H1 (cell line): ENCODE measurements at regions not wholly inside any gene's neighbourhood (a gene's known extent, or its start where the extent isn't known, plus 50 kb on each side); places are given as distances from the start of the nearest gene placed in this dataset.

Source experiments
- CTCF ChIA-PET: fragments of 300-600 bp; sonication (Branson Sonifier 250); formaldehyde crosslinking; loops from one replicate; lab custom pipeline; 2021; ENCODE audit not compliant: partially characterized antibody; lab: Charles Lee
- POLR2A ChIA-PET: fragments of 300-600 bp; sonication (Branson Sonifier 250); formaldehyde crosslinking; loops from one replicate; lab custom pipeline; 2021; ENCODE audit warnings: inconsistent platforms; ENCODE audit not compliant: partially characterized antibody; lab: Charles Lee
- DNase-seq, 2 experiments: peaks; one replicate each; pipeline versions ENCODE4 v3.0.0 to v3.0.0-alpha.2; 2010 to 2022; ENCODE audit warnings: low spot score in 2 of 2, low read depth in 1 of 2, mixed read lengths in 1 of 2
- FAIRE-seq: peaks from 2 replicates; lab custom pipeline; 2011; peaks lifted over from hg19 to GRCh38; lab: Jason Lieb, UNC
- H2AFZ ChIP-seq: 2 replicates; pipeline ENCODE4 v1.8.1; 2012; ENCODE audit warnings: low read length, inconsistent platforms
- H2AK5ac ChIP-seq: 2 replicates; pipeline ENCODE4 v1.6.1; 2013; ENCODE audit warnings: low read depth, low read length
- H2BK120ac ChIP-seq: replicated peaks from 2 replicates; pipeline ENCODE3; 2013; ENCODE audit warnings: low read depth, low read length, inconsistent platforms
- H2BK12ac ChIP-seq: 2 replicates; pipeline ENCODE4 v1.6.1; 2013; ENCODE audit warnings: low read depth, low read length
- H2BK15ac ChIP-seq: 2 replicates; pipeline ENCODE4 v1.6.1; 2013; ENCODE audit warnings: low read length
- H2BK20ac ChIP-seq: 2 replicates; pipeline ENCODE4 v1.6.1; 2013; ENCODE audit warnings: low read length
- H2BK5ac ChIP-seq: 2 replicates; pipeline ENCODE4 v1.6.1; 2013; ENCODE audit warnings: low read depth, low read length
- H3K14ac ChIP-seq: 2 replicates; pipeline ENCODE4 v1.6.1; 2013; ENCODE audit warnings: inconsistent platforms; ENCODE audit not compliant: insufficient read length
- H3K18ac ChIP-seq: 2 replicates; pipeline ENCODE4 v1.6.1; 2013; ENCODE audit warnings: low read length; ENCODE audit errors: extremely low read depth
- H3K23ac ChIP-seq: 2 replicates; pipeline ENCODE4 v1.6.1; 2013; ENCODE audit warnings: inconsistent platforms; ENCODE audit not compliant: insufficient read length
- H3K23me2 ChIP-seq: 2 replicates; pipeline ENCODE4 v1.6.1; 2013; ENCODE audit warnings: low read depth, low read length
- H3K27ac ChIP-seq: 2 replicates; pipeline ENCODE4 v1.6.1; 2011; ENCODE audit warnings: low read depth, low read length, inconsistent platforms
- H3K27me3 ChIP-seq, 4 experiments: replicated peaks in 1 of 4; 1 replicate in 1 of 4; 2 replicates in 3 of 4; pipeline versions ENCODE4 v1.6.1 to v1.8.1; 2011 to 2013; ENCODE audit warnings: low read length in 3 of 4, mild to moderate bottlenecking in 3 of 4, inconsistent platforms in 2 of 4, mixed read lengths in 2 of 4, moderate library complexity in 1 of 4; ENCODE audit not compliant: control insufficient read depth in 3 of 4, insufficient read depth in 3 of 4; ENCODE audit errors: extremely low read depth in 1 of 4
- H3K36me3 ChIP-seq, 4 experiments: 2 replicates each; pipeline versions ENCODE4 v1.6.1 to v1.8.1; 2011 to 2013; ENCODE audit warnings: mild to moderate bottlenecking in 4 of 4, low read length in 3 of 4, moderate library complexity in 2 of 4, control low read depth in 1 of 4, inconsistent platforms in 1 of 4; ENCODE audit not compliant: insufficient read depth in 4 of 4, control insufficient read depth in 2 of 4
- H3K4ac ChIP-seq: replicated peaks from 2 replicates; pipeline ENCODE3; 2013; ENCODE audit warnings: low read length, low read depth, mixed read lengths, inconsistent platforms; ENCODE audit not compliant: insufficient read length
- H3K4me1 ChIP-seq, 4 experiments: replicated peaks in 1 of 4; 1 replicate in 1 of 4; 2 replicates in 3 of 4; pipeline versions ENCODE4 v1.6.1 to v1.8.1; 2011 to 2013; ENCODE audit warnings: low read length in 3 of 4, inconsistent platforms in 2 of 4, mixed read lengths in 1 of 4; ENCODE audit not compliant: insufficient read depth in 4 of 4, control insufficient read depth in 3 of 4
- H3K4me2 ChIP-seq, 2 experiments: 2 replicates each; pipeline versions ENCODE4 v1.6.1 to v1.8.1; 2011 to 2013; ENCODE audit warnings: low read depth in 2 of 2, low read length in 2 of 2, control low read depth in 1 of 2, inconsistent platforms in 1 of 2, mild to moderate bottlenecking in 1 of 2; ENCODE audit not compliant: insufficient read depth in 1 of 2
- H3K4me3 ChIP-seq, 4 experiments: fragments of 200-600, 300-600 bp in 1 of 4; sonication (generic), shearing (Covaris generic), sonication (Bioruptor Twin) in 1 of 4; 2 replicates each; pipeline versions ENCODE4 v1.5.1 to v1.8.1; 2011 to 2016; ENCODE audit warnings: low read length in 4 of 4, low read depth in 3 of 4, control low read depth in 2 of 4, inconsistent platforms in 2 of 4, mild to moderate bottlenecking in 2 of 4, mixed read lengths in 1 of 4, moderate library complexity in 1 of 4; ENCODE audit not compliant: insufficient read depth in 2 of 4; ENCODE audit errors: extremely low read depth in 1 of 4
- H3K56ac ChIP-seq: replicated peaks from 2 replicates; pipeline ENCODE3; 2013; ENCODE audit warnings: low read depth, mild to moderate bottlenecking, mixed read lengths, low read length, inconsistent platforms; ENCODE audit not compliant: insufficient read length
- H3K79me1 ChIP-seq: 2 replicates; pipeline ENCODE4 v1.6.1; 2013; ENCODE audit warnings: low read depth, low read length, control low read depth
- H3K79me2 ChIP-seq, 2 experiments: 2 replicates each; pipeline versions ENCODE4 v1.6.1 to v1.8.1; 2012 to 2013; ENCODE audit warnings: low read length in 2 of 2, mild to moderate bottlenecking in 2 of 2, inconsistent platforms in 1 of 2; ENCODE audit not compliant: insufficient read depth in 2 of 2, control insufficient read depth in 1 of 2
- H3K9ac ChIP-seq, 4 experiments: replicated peaks in 1 of 4; 1 replicate in 1 of 4; 2 replicates in 3 of 4; pipeline versions ENCODE4 v1.6.1 to v1.8.1; 2011 to 2013; ENCODE audit warnings: low read depth in 3 of 4, low read length in 3 of 4, control low read depth in 2 of 4, mild to moderate bottlenecking in 2 of 4, moderate library complexity in 2 of 4, inconsistent platforms in 1 of 4; ENCODE audit errors: extremely low read depth in 1 of 4
- H3K9me3 ChIP-seq, 2 experiments: 2 replicates each; pipeline versions ENCODE4 v1.6.1 to v1.8.1; 2012 to 2013; ENCODE audit warnings: mild to moderate bottlenecking in 2 of 2, moderate library complexity in 2 of 2, control low read depth in 1 of 2, inconsistent platforms in 1 of 2, low read depth in 1 of 2, low read length in 1 of 2, mixed read lengths in 1 of 2; ENCODE audit not compliant: insufficient read depth in 2 of 2
- H4K20me1 ChIP-seq, 2 experiments: replicated peaks in 1 of 2; 2 replicates each; pipeline versions ENCODE3 to v1.8.1; 2011 to 2013; ENCODE audit warnings: inconsistent platforms in 2 of 2, low read length in 2 of 2, mild to moderate bottlenecking in 1 of 2; ENCODE audit not compliant: insufficient read depth in 2 of 2, control insufficient read depth in 1 of 2
- H4K5ac ChIP-seq: 2 replicates; pipeline ENCODE4 v1.6.1; 2013; ENCODE audit warnings: low read length, low read depth, mixed read lengths, inconsistent platforms; ENCODE audit not compliant: insufficient read length
- H4K8ac ChIP-seq: 2 replicates; pipeline ENCODE4 v1.8.0; 2013; ENCODE audit warnings: mild to moderate bottlenecking, moderate library complexity, low read length, inconsistent platforms; ENCODE audit not compliant: insufficient read depth; ENCODE audit errors: extremely low read depth
- H4K91ac ChIP-seq: replicated peaks from 2 replicates; pipeline ENCODE3; 2013; ENCODE audit warnings: low read length, mixed read lengths, inconsistent platforms; ENCODE audit not compliant: insufficient read length
- HDAC6 ChIP-seq: IDR thresholded peaks from one replicate; pipeline ENCODE4 v1.7.1; 2012; ENCODE audit warnings: low read depth, mild to moderate bottlenecking, inconsistent platforms, low read length, moderate library complexity
- WGBS, 2 experiments: shearing (Covaris generic) in 1 of 2; methylation state at CpG; one replicate each; pipeline versions ENCODE4 v1.1.6 to v1.1.7; 2013 to 2015; ENCODE audit warnings: low lambda C conversion rate in 2 of 2, mixed read lengths in 2 of 2, inconsistent platforms in 1 of 2, low coverage in 1 of 2, missing lambda C conversion rate in 1 of 2; ENCODE audit not compliant: insufficient replicate concordance in 2 of 2, insufficient coverage in 1 of 2, insufficient read length in 1 of 2; ENCODE audit errors: extremely low coverage in 1 of 2, missing lambda C conversion rate in 1 of 2; 5-methylcytosine and 5-hydroxymethylcytosine counted together

- POLR2A ChIA-PET, result no interaction called here
- Histone ChIP-seq H3K23me2 (no peaks in the 10 kb centered on the region), H3K79me2 (no peaks in the 10 kb centered on the region), H3K9me3 (no peaks in the 10 kb centered on the region), H4K8ac (peak overlapping the region; percentile 72; the same call in 1 of the 2 replicates), H3K4me2 (no peak overlapping the region), H3K4ac (no peak overlapping the region), H3K36me3 (no peaks in the 10 kb centered on the region), H2AFZ (no peak overlapping the region), H2BK15ac (no peak overlapping the region), H2BK20ac (no peak overlapping the region), H3K27me3 (peaks cover 0 to 2% (median 0%) of the 10 kb centered on the region in 4 experiments; a peak in 1 of 7 replicates), H3K27ac (no peak overlapping the region), H3K4me1 (0 out of 7 replicates have a peak, but pooled peaks cover 0 to 3% (median 0%) of the 10 kb centered on the region in 4 experiments), H3K79me1 (no peaks in the 10 kb centered on the region), H3K18ac (no peak overlapping the region), H3K9ac (no peak overlapping the region), H2BK12ac (no peak overlapping the region), H4K20me1 (no peaks in the 10 kb centered on the region), H3K23ac (no peak overlapping the region), H4K91ac (no peak overlapping the region), H2BK5ac (no peak overlapping the region), H4K5ac (no peak overlapping the region), H2BK120ac (no peak overlapping the region), H3K56ac (no peak overlapping the region), H3K14ac (no peak overlapping the region), H3K4me3 (no peak overlapping the region), H2AK5ac (no peak overlapping the region)
- 77% methylated on average over 7 of the region's 8 CpGs; no CpG with 5 or more reads in 1 of the 2 experiments for WGBS, 2 experiments
- FAIRE-seq (no peak), DNase-seq (no peak)
- TF ChIP-seq HDAC6, result no peak
- CTCF ChIA-PET, result interaction anchor here (0.9 to 1.3 kb wide), 3 partner anchors 180 to 277 kb away, joined by 3 to 4 read pairs (median 3); no protein-coding TSS in a partner anchor
Observed at GRCh38 chr1:29517251-29518086, 281.1 kb downstream of the PTPRU start.
